ENCODE measurements at regions not wholly inside any gene's neighbourhood (a gene's known extent, or its start where the extent isn't known, plus 50 kb on each side); places are given as distances from the start of the nearest gene placed in this dataset.

- no peak for DNase-seq (ENCODE audit: low read depth)
These were observed 894.3 kb downstream of the EFNB2 start for GRCh38 chr13:105641121-105641520.

- peak; percentile 68 for DNase-seq (ENCODE audit: low read depth)
These were observed 897.0 kb downstream of the EFNB2 start for GRCh38 chr13:105638426-105638825.

- no peak for DNase-seq (ENCODE audit: low read depth)
These were observed 901.4 kb downstream of the EFNB2 start for GRCh38 chr13:105634059-105634458.

GRCh38 chr13:105630431-105630830 is 905.0 kb downstream of the EFNB2 start:
- no peak for DNase-seq (ENCODE audit: low read depth)

- peak; percentile 28 for DNase-seq (ENCODE audit: low read depth)
These were observed 908.2 kb downstream of the EFNB2 start for GRCh38 chr13:105627270-105627669.

- DNase-seq (ENCODE audit: low read depth) = no peak
These were observed 909.8 kb downstream of the EFNB2 start for GRCh38 chr13:105625691-105626090.

GRCh38 chr13:105616333-105617075 is 919.0 kb downstream of the EFNB2 start:
- no peak for DNase-seq (ENCODE audit: low read depth)

- DNase-seq (ENCODE audit: low read depth) = no peak
These were observed 922.9 kb downstream of the EFNB2 start for GRCh38 chr13:105612541-105612940.

GRCh38 chr13:105611424-105611823 is 924.0 kb downstream of the EFNB2 start:
- DNase-seq (ENCODE audit: low read depth) = peak; percentile 46

GRCh38 chr13:105608104-105608503 is 927.4 kb downstream of the EFNB2 start:
- no peak for DNase-seq (ENCODE audit: low read depth)

- DNase-seq (ENCODE audit: low read depth) = no peak
These were observed 928.0 kb downstream of the EFNB2 start for GRCh38 chr13:105607426-105607825.

- no peak for DNase-seq (ENCODE audit: low read depth)
These were observed 928.4 kb downstream of the EFNB2 start for GRCh38 chr13:105607016-105607415.

- DNase-seq (ENCODE audit: low read depth) = no peak
These were observed 932.3 kb downstream of the EFNB2 start for GRCh38 chr13:105602956-105603670.

- DNase-seq (ENCODE audit: low read depth) = no peak
These were observed 935.9 kb downstream of the EFNB2 start for GRCh38 chr13:105599477-105600037.

GRCh38 chr13:105598529-105598928 is 936.9 kb downstream of the EFNB2 start:
- DNase-seq (ENCODE audit: low read depth) = peak; percentile 19

- DNase-seq (ENCODE audit: low read depth) = no peak
These were observed 937.9 kb downstream of the EFNB2 start for GRCh38 chr13:105597573-105597972.

GRCh38 chr13:105595471-105595870 is 940.0 kb downstream of the EFNB2 start:
- DNase-seq (ENCODE audit: low read depth) = no peak

GRCh38 chr13:105591277-105591676 is 944.2 kb downstream of the EFNB2 start:
- no peak for DNase-seq (ENCODE audit: low read depth)

GRCh38 chr13:105587786-105588185 is 947.7 kb downstream of the EFNB2 start:
- DNase-seq (ENCODE audit: low read depth) = no peak

GRCh38 chr13:105579821-105580710 is 955.4 kb downstream of the EFNB2 start:
- DNase-seq (ENCODE audit: low read depth) = no peak

- DNase-seq (ENCODE audit: low read depth) = no peak
These were observed 962.3 kb downstream of the EFNB2 start for GRCh38 chr13:105573136-105573535.

Data from myocyte (in vitro differentiated cells).